ENCODE measurements at regions not wholly inside any gene's neighbourhood (a gene's known extent, or its start where the extent isn't known, plus 50 kb on each side); places are given as distances from the start of the nearest gene placed in this dataset.

DNA sequence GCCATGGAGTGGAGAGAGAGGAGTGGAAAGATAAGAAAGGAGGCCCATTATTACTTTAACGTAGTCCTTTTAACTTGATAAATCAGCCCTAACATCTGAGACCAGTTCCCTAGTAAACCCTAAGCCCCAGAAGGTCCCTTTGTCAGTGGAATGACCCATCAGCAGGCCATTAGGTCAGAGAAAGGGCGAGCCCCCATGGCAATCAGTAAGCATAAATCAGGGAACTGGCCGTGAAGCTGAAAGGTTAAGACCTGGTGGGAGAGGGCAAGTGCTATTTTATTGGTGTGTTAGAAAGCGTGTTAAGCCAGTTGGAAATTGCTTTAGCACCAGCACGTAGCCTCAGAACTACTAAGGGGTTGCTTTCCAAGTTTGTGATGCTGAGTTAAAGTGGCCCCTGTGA is 708.0 kb downstream of the BCL11B start:
- DNase-seq = no peak

DNA sequence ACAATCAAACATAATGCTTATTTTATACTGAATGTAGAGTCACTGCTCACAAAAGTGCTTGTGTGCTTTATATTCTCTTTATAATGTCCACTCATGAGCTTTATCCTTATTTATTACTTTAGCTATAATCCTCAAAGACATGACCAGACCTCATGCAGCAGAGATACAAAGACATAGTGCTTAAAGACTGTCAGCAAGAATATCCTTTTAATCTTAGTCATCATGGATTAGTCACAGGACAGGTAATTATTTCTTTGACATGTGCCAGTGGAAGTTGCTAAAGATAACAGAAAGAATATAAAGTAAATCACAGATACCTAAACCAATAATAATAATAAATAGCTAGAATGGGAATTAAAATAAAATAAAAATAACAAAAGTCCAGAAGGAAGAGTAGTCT is 707.5 kb downstream of the BCL11B start:
- no peak for DNase-seq

DNA sequence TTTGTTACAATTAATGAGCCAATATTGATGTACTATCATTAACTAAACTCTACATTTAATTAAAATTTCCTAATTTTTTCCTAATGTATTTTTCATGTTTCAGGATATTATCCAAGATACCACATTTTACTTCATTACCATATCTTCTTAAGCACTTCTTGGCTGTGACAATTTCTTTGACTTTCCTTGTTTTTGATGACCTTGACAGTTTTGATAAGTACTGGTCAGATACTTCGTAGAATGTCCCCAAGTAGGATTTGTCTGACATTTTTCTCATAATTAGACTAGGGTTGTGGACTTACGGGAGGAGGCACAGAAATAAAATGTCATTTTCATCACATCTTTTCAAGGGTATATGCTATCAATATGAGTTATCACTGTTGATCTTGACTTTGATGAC is 700.9 kb downstream of the BCL11B start:
- DNase-seq = no peak

GRCh38 chr14:98573082-98573481 is 698.9 kb downstream of the BCL11B start:
- no peak for DNase-seq

- DNase-seq = no peak
Observed at GRCh38 chr14:98576463-98576862, 695.5 kb downstream of the BCL11B start.

DNA sequence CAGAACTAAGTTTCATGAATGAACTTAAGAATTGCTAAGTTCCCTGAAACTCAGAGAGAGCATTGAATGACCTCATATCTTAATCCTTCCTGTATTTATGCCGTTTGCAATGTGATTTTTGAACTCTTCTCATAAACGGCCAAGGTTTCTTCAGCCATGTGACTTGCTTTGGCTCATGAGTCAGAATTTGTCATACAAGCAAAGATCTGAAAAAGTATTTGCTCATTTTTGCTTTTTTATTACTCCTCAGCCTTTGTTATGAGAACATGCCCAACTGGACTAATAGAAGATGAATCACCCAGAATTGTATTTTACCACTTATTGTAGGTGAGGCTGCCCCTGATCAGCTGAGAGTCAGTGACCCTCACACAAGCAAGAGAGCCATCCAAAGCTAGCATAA is 693.8 kb downstream of the BCL11B start:
- no peak for DNase-seq

GRCh38 chr14:98579140-98579539 is 692.9 kb downstream of the BCL11B start:
- no peak for DNase-seq

- no peak for DNase-seq
Observed at GRCh38 chr14:98580131-98580678, 691.8 kb downstream of the BCL11B start.

- DNase-seq = no peak
Observed at GRCh38 chr14:98582276-98582675, 689.7 kb downstream of the BCL11B start.

GRCh38 chr14:98591161-98591560 is 680.8 kb downstream of the BCL11B start:
- no peak for DNase-seq

DNA sequence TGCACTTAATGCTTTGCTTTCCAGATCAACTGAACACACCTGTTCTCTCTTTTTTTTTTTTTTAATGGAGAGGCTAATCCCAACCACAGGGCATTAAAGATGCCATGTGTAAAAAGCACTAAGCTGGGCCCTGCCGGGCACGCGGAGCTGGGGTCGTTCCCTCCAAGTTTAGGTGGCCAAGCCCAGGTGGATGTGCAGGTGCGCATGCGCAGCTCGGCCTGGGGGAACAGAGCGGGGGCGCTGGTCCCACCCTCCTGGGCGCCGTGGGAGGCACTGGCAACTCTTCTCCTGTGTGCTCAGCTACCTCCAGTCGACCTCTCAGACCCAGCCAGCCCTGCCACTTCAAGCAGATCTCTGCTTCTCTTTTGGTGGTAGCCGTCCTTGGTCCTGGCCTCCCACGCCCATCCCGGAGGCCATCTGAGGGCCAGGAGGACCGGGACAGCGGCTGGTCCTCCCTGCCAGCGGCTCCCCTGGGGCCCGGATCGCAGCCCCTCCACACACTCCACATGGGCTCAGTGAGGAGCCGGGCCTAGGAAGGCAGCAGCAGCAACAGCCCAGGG is 679.3 kb downstream of the BCL11B start:
- DNase-seq = no peak

DNA sequence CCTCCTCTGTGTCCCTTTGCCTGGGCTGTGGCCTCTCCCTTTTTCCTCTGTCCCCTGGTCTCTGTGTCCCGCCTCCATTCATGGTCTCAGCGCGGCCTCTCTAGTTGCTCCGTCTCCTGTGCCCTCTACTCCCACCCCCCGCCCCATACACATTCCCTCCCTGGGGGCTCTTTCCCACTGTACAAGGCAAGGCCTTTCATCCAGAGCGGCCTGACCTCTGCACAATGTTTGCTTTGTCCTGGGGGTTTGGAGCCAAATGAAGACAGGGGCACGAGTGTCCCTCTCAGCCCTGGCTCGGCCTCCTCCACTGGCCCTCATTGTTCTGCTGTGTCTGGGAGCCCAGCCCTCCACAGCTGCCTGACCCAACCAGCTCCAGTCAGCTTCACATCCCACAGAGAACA is 678.6 kb downstream of the BCL11B start:
- DNase-seq = no peak

DNA sequence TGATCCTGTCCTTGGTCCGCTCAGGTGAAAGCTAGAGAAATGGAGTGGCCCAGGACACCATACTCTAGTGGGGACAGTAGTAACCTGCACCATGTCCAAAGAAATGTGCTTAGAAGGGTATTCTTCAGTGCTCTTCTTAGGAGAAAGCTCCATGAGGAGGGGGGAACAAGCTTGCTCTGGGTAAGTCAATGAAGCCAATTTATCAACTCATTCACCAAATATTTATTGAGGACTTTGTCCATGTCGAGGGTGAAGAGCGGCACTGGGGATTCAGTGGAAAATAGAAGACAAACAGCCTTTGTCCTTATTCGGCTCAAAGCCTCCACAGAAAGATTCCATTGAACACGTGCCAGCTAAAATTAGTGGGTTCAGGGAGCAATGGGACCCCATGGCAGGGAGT is 677.8 kb downstream of the BCL11B start:
- no peak for DNase-seq

DNA sequence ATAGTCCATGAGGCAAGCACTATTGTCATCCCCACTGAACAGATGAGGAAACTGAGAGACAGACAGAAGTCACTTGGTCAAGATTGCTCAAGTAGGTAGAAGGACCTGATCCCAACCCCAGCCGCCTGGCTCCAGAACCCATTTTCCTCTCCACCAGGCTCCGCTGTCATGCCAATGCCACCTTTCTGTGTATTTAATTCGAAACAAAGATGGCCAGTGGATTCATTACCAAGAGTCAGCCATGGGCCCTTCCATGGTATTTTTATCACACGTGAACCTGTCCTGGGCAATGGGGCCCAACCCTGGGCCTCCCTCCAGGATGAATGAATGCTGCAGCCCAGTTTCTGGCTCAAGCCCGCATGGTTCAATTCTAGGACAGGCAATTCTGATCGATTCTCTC is 673.4 kb downstream of the BCL11B start:
- no peak for DNase-seq

DNA sequence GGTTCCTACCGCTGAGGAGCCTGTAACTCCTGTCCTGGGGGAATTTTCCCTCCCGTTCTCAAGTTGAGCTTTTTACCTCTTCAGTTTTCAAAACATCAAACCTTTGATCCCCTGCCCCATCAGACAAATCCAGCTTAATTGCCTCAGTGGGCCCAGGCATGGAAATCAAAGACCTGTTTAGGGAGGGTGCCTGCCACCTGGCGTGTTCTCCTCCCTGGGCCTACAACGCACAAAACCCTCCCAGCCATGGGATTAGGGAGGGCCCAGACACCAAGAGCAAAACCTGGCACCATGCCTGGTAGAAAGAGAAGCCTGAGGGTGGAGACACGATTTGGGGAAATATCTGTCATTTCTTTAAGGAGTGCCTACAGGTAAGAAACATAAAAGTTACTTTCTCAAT is 672.9 kb downstream of the BCL11B start:
- no peak for DNase-seq

DNA sequence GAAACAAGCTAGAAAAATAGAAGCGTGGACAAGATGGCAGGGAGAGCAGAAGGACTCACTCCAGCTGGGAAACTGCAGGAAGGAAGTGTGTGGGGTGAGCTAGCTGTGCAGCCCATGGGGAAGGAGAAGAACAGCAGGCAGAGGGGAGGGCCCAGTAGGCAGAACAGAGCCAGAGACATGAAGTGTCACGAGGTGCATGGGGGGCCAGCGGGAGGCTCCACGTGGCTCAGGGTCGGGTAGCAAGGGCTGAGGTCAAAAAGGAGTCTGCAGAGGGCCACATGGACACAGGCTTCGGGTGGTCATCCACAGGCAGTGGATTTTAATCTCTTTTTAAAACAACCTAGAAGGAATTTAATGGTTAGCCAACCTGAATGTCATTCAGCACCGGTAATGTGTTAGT is 669.0 kb downstream of the BCL11B start:
- no peak for DNase-seq

GRCh38 chr14:98605043-98605442 is 667.0 kb downstream of the BCL11B start:
- no peak for DNase-seq

DNA sequence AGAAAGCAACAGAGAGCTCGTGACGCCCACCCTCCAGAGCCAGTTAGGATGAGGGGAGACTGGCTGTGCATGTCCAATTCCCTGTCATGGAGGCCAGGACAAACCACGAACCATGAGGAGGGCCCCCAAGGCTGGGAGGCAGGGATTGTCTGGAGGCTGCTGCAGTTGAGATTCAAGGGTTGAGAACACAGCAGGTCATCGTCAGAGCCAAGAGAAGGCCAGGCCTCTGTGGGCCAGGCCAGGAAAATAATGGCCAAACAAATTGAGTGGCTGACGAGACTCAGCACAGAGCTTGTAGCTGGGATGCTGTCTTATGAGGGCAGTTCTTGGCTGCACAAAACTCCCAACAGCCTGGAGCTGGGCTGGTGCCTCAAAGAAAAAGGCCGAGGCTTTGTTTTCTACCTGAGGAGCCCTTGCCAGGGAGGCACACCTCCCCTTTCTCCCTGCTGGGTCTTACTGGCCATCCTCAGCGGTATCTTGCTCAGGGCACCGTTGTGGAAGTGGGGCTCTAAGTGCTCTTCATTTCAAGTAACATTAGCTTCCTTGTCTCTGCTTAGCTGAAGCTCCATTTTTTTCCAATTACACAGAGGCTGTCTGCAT is 665.9 kb downstream of the BCL11B start:
- no peak for DNase-seq

- DNase-seq = no peak
Observed at GRCh38 chr14:98606816-98607215, 665.2 kb downstream of the BCL11B start.

GRCh38 chr14:98607341-98607910 is 664.6 kb downstream of the BCL11B start:
- no peak for DNase-seq

GRCh38 chr14:98608071-98609060 is 663.6 kb downstream of the BCL11B start:
- DNase-seq = no peak

GRCh38 chr14:98612434-98613200 is 659.4 kb downstream of the BCL11B start:
- DNase-seq = no peak

DNA sequence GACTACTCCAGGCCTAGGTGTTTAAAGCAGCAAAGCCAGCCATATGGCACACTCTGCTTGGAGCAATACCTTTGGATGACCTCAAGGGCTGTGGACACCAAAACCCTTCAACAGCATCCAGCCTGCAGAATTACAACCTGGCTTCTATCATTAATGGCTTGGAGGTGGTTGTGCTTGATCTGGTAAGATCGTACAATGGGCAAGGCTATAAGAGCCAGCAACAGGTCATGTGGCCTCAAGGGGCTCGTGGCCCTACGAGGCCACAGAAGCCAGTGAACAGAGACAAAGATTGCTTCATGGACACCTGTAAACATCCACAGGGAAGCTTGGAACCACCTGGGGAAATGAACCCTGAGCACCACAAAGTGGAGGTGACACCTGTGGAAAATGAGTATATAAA is 657.3 kb downstream of the BCL11B start:
- DNase-seq = no peak
